ENCODE measurements at regions not wholly inside any gene's neighbourhood (a gene's known extent, or its start where the extent isn't known, plus 50 kb on each side); places are given as distances from the start of the nearest gene placed in this dataset.
"Not testable (repeated sequence)": the region's sequence is repeated elsewhere in the genome, so short reads cannot be mapped to it uniquely, and the experiment has no call there.

- TF ChIP-seq CTCF, POLR2A (IDR thresholded peaks at IDR 0.05): not testable (repeated sequence)
Observed at GRCh38 chr6:58097251-58097650, 779.8 kb downstream of the PRIM2 start.

Data from vagina (tissue), 2 donors.